ENCODE measurements at regions not wholly inside any gene's neighbourhood (a gene's known extent, or its start where the extent isn't known, plus 50 kb on each side); places are given as distances from the start of the nearest gene placed in this dataset.

GRCh38 chr4:138916763-138917162 is 98.8 kb upstream of the NOCT start:
- Histone ChIP-seq H3K36me3 (ENCODE audit: control insufficient read depth in 4 of 4, insufficient read depth in 4 of 4, low read length in 4 of 4) (no peaks in the 10 kb centered on the region), H3K27me3 (ENCODE audit: control insufficient read depth in 3 of 3, insufficient read depth in 3 of 3, low read length in 2 of 3) (peaks cover 0 to 11% (median 9%) of the 10 kb centered on the region in 3 donors), H3K4me1 (ENCODE audit: control insufficient read depth in 5 of 5, insufficient read depth in 5 of 5, low read length in 5 of 5) (peaks cover 0 to 29% (median 5%) of the 10 kb centered on the region in 5 donors), H3K4me3 (no peak overlapping the region), H3K27ac (ENCODE audit: low read depth in 1 of 2, low read length in 1 of 2) (no peak overlapping the region), H3K9me3 (ENCODE audit: control insufficient read depth in 4 of 4, insufficient read depth in 3 of 4, low read length in 3 of 4) (no peaks in the 10 kb centered on the region), H3K9ac (ENCODE audit: insufficient read depth in 1 of 2, low read length in 2 of 2) (no peak overlapping the region)
- TF ChIP-seq CTCF (IDR thresholded peaks at IDR 0.05; ENCODE audit: control extremely low read depth, extremely low read depth), result no peak
- ATAC-seq (ENCODE audit: insufficient read depth, low FRiP score), result no peak
- 37 to 75% methylated on average over 1 of the region's 1 CpG for WGBS, 2 donors
- DNase-seq, result no peak

- Histone ChIP-seq H3K4me1 (ENCODE audit: control insufficient read depth in 5 of 5, insufficient read depth in 5 of 5, low read length in 5 of 5) (peaks cover 0 to 39% (median 14%) of the 10 kb centered on the region in 5 donors), H3K36me3 (ENCODE audit: control insufficient read depth in 4 of 4, insufficient read depth in 4 of 4, low read length in 4 of 4) (no peaks in the 10 kb centered on the region), H3K4me3 (no peak overlapping the region), H3K27ac (ENCODE audit: low read depth in 1 of 2, low read length in 1 of 2) (no peak overlapping the region), H3K9me3 (ENCODE audit: control insufficient read depth in 4 of 4, insufficient read depth in 3 of 4, low read length in 3 of 4) (no peaks in the 10 kb centered on the region), H3K9ac (ENCODE audit: insufficient read depth in 1 of 2, low read length in 2 of 2) (no peak overlapping the region), H3K27me3 (ENCODE audit: control insufficient read depth in 3 of 3, insufficient read depth in 3 of 3, low read length in 2 of 3) (peaks cover 0 to 11% (median 9%) of the 10 kb centered on the region in 3 donors)
- peak in 2 of 3 donors; percentile 79 to 81 for DNase-seq
- ATAC-seq (ENCODE audit: insufficient read depth, low FRiP score), result no peak
- TF ChIP-seq CTCF (IDR thresholded peaks at IDR 0.05; ENCODE audit: control extremely low read depth, extremely low read depth), result no peak
Observed at GRCh38 chr4:138915756-138916155, 99.8 kb upstream of the NOCT start.

- H3K9me3 ChIP-seq (ENCODE audit: control insufficient read depth in 4 of 4, insufficient read depth in 3 of 4, low read length in 3 of 4), result no peaks in the 10 kb centered on the region
- no peak for TF ChIP-seq CTCF (IDR thresholded peaks at IDR 0.05; ENCODE audit: control extremely low read depth, extremely low read depth)
- H3K4me1 ChIP-seq (ENCODE audit: control insufficient read depth in 5 of 5, insufficient read depth in 5 of 5, low read length in 5 of 5), result peaks cover 4 to 38% (median 16%) of the 10 kb centered on the region in 5 donors
- no peaks in the 10 kb centered on the region for H3K36me3 ChIP-seq (ENCODE audit: control insufficient read depth in 4 of 4, insufficient read depth in 4 of 4, low read length in 4 of 4)
- no peak overlapping the region for H3K4me3 ChIP-seq
- WGBS, 2 donors, result 70 to 77% methylated on average over 3 of the region's 3 CpGs
- no peaks in the 10 kb centered on the region for H3K27me3 ChIP-seq (ENCODE audit: control insufficient read depth in 3 of 3, insufficient read depth in 3 of 3, low read length in 2 of 3)
- peak in 1 of 3 donors; percentile 50 for DNase-seq
- no peak overlapping the region for H3K9ac ChIP-seq (ENCODE audit: insufficient read depth in 1 of 2, low read length in 2 of 2)
- no peak for ATAC-seq (ENCODE audit: insufficient read depth, low FRiP score)
- peak overlapping the region in 1 of 2 donors; percentile 91 for H3K27ac ChIP-seq (ENCODE audit: low read depth in 1 of 2, low read length in 1 of 2)
Observed at GRCh38 chr4:138912704-138913340, 102.8 kb upstream of the NOCT start.
